Mammary epithelial cell (primary cell): ENCODE measurements at regions not wholly inside any gene's neighbourhood (a gene's known extent, or its start where the extent isn't known, plus 50 kb on each side); places are given as distances from the start of the nearest gene placed in this dataset.

ENCODE experiments used
- EZH2 ChIP-seq: IDR thresholded peaks from 2 replicates; pipeline ENCODE4 v1.6.1; 2012; ENCODE audit warnings: low read length, inconsistent platforms, borderline replicate concordance
- TF ChIP-seq, protein P1 (sequence below), 2 donors: IDR thresholded peaks in 1 of 2; conservative IDR thresholded peaks in 1 of 2; 2 replicates each; pipeline ENCODE4 v1.5.1; 2011 to 2012; ENCODE audit warnings: inconsistent platforms in 2 of 2, low read length in 2 of 2, mild to moderate bottlenecking in 2 of 2, control low read depth in 1 of 2, low read depth in 1 of 2; ENCODE audit not compliant: insufficient read depth in 1 of 2; ENCODE audit errors: extremely low read depth in 1 of 2

DNA sequence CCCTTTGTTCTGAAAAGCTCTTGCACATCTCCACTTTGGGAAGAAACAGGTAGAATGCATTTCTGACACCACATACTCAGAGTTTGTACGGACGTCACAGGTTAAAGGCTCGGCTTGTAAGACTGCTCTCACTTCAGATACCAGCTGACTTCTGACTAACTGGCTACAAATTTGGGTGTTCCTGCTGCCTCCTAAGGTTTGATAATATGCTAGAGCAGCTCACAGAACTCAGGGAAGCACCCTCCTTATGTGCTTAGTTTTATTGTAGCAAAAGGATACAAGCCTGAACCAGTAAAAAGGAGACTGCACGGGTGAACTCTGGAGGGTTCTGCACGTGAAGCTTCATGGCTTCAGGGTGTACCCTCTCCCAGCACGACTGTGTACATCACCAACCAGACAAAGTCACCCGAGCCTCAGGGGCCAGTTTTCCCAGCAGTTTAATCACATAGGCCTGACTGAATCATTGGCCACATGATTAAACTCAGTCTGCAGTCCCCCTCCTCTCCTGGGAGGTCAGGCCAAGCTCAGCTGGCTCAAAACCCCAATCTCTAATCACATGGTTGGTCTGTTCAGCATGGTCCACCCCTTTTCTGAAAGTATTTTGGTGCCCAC, 749.5 kb upstream of the RAB6C start:
- TF ChIP-seq, protein P1, sequence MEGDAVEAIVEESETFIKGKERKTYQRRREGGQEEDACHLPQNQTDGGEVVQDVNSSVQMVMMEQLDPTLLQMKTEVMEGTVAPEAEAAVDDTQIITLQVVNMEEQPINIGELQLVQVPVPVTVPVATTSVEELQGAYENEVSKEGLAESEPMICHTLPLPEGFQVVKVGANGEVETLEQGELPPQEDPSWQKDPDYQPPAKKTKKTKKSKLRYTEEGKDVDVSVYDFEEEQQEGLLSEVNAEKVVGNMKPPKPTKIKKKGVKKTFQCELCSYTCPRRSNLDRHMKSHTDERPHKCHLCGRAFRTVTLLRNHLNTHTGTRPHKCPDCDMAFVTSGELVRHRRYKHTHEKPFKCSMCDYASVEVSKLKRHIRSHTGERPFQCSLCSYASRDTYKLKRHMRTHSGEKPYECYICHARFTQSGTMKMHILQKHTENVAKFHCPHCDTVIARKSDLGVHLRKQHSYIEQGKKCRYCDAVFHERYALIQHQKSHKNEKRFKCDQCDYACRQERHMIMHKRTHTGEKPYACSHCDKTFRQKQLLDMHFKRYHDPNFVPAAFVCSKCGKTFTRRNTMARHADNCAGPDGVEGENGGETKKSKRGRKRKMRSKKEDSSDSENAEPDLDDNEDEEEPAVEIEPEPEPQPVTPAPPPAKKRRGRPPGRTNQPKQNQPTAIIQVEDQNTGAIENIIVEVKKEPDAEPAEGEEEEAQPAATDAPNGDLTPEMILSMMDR (conservative IDR thresholded peaks at IDR 0.05 in 1 of 2, IDR thresholded peaks at IDR 0.05 in 1 of 2; ENCODE audit: extremely low read depth in 1 of 2, insufficient read depth in 1 of 2, low read depth in 1 of 2, low read length in 2 of 2): no peak
- no peak for TF ChIP-seq EZH2
